Stomach (tissue), 8 donors: ENCODE measurements at regions not wholly inside any gene's neighbourhood (a gene's known extent, or its start where the extent isn't known, plus 50 kb on each side); places are given as distances from the start of the nearest gene placed in this dataset.

Source experiments
- DNase-seq, 2 donors: peaks; one replicate each; pipeline versions ENCODE4 v3.0.0 to v3.0.0-alpha.2; 2013 to 2019
- H3K27ac ChIP-seq, 5 donors: fragments of 200-600 bp in 4 of 5; sonication (generic) in 4 of 5; one replicate each; pipeline ENCODE4 v1.5.1; 2013 to 2019; ENCODE audit warnings: mild to moderate bottlenecking in 1 of 5, moderate library complexity in 1 of 5
- H3K27me3 ChIP-seq, 3 donors: fragments of 200-600 bp; sonication (generic); one replicate each; pipeline ENCODE4 v1.5.1; 2017 to 2019; ENCODE audit warnings: mixed run types in 1 of 3
- H3K36me3 ChIP-seq, 4 donors: fragments of 200-600 bp; sonication (generic); 1 replicate in 3 of 4; 2 replicates in 1 of 4; pipeline ENCODE4 v1.5.1; 2016 to 2019
- H3K4me1 ChIP-seq, 4 donors: fragments of 200-600 bp; sonication (generic); one replicate each; pipeline ENCODE4 v1.5.1; 2016 to 2019
- H3K4me3 ChIP-seq, 4 donors: fragments of 200-600 bp; sonication (generic) in 3 of 4; one replicate each; pipeline ENCODE4 v1.5.1; 2016 to 2019; ENCODE audit warnings: mild to moderate bottlenecking in 1 of 4
- H3K9me3 ChIP-seq, 4 donors: fragments of 200-600 bp; sonication (generic); one replicate each; pipeline ENCODE4 v1.5.1; 2016 to 2019
- EP300 ChIP-seq: sonication (generic); formaldehyde crosslinking; IDR thresholded peaks from one replicate; pipeline ENCODE4 v1.6.1; 2017; ENCODE audit warnings: antibody characterized with exemption
- POLR2A ChIP-seq, 4 donors: fragments of 450-650 bp; IDR thresholded peaks; one replicate each; pipeline ENCODE4 v1.6.1; 2016; ENCODE audit warnings: antibody characterized with exemption in 4 of 4, control low read depth in 2 of 4, mild to moderate bottlenecking in 1 of 4, moderate library complexity in 1 of 4
- POLR2AphosphoS5 ChIP-seq, 3 donors: sonication (generic); formaldehyde crosslinking; IDR thresholded peaks; one replicate each; pipeline ENCODE4 v1.6.1; 2016; ENCODE audit warnings: antibody characterized with exemption in 3 of 3
- WGBS, 5 donors: extraction: QIAGEN DNeasy Blood & Tissue Kit in 3 of 5; methylation state at CpG; one replicate each; pipeline versions ENCODE4 v1.1.5 to v1.1.7; 2013 to 2018; 5-methylcytosine and 5-hydroxymethylcytosine counted together
- intact Hi-C: fragments of 100-400 bp; cut with DNase I; formaldehyde crosslinking; loops from one replicate; pipeline ENCODE4 v1.15.1; 2023; ENCODE audit warnings: low total_unique reads
- TF ChIP-seq, protein P1 (sequence below), 7 experiments: fragments of 450-650 bp in 4 of 7; fragments of 200-600 bp in 3 of 7; sonication (generic) in 3 of 7; IDR thresholded peaks; one replicate each; pipeline ENCODE4 v1.5.1; 2016 to 2019; ENCODE audit warnings: antibody characterized with exemption in 7 of 7, control low read depth in 2 of 7, mild to moderate bottlenecking in 1 of 7
- donor health status: healthy with polysubstance abuse.
- donor health status: Bipolar disorder and iron deficiency.
- donor health status: healthy.

DNA sequence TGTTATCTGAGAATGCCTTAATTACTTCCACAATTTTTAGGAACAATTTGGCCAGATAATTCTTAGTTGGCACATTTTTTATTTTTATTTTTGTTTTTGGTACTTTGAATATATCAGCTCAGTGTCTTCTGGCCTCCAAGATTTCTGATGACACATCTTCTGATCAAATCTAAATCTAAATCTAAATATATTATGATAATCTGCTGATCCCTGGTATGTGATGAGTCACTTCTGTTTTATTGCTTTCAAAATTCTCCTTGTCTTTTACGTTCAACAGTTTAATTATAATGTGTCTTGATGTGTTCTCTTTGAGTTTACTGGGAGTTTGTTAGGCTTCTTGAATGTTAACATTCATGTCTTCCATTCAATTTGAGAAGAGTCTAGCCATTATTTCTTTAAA is 436.8 kb downstream of the CDH9 start:
- intact Hi-C loops, result no loop called here

DNA sequence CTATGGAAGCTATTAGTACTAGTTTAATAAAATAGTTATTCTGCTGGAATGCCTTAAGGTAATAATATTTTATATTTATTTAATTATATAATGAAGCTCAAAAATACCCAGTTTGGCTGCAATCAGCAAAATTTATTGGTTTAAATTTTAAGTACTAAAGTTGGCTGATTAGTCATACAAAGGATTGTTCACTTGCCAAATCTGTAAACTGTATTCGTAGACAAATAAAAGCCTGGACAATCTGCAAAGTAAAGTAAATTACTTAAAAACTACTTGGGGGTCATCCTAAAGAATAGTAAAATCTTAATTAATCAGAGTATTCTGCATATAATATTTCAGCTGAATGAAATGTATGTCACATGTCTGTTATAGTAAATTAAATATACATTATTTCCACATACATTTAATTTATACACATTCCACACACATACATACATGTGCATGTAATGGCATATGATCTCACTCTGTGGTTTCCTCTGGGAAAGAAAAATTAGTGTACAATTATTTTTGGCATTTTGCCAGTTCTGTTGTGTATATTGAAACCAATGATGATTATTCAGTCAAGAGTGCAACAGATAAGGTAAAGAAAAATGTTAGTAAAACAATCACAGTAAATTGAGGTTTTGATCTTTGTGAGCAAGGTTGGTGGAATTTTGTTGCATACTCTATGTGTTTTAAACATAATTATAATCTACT is 455.9 kb downstream of the CDH9 start:
- H3K27me3 ChIP-seq, result no peaks in the 10 kb centered on the region
- DNase-seq, result no peak
- H3K9me3 ChIP-seq, result peaks cover 0 to 5% (median 3%) of the 10 kb centered on the region in 4 donors
- H3K27ac ChIP-seq, result no peak overlapping the region
- intact Hi-C loops, result no loop called here
- 43 to 52% (median 48%) methylated on average over 1 of the region's 1 CpG for WGBS, 5 donors
- no peak for TF ChIP-seq POLR2A (IDR thresholded peaks at IDR 0.05)
- TF ChIP-seq, protein P1, sequence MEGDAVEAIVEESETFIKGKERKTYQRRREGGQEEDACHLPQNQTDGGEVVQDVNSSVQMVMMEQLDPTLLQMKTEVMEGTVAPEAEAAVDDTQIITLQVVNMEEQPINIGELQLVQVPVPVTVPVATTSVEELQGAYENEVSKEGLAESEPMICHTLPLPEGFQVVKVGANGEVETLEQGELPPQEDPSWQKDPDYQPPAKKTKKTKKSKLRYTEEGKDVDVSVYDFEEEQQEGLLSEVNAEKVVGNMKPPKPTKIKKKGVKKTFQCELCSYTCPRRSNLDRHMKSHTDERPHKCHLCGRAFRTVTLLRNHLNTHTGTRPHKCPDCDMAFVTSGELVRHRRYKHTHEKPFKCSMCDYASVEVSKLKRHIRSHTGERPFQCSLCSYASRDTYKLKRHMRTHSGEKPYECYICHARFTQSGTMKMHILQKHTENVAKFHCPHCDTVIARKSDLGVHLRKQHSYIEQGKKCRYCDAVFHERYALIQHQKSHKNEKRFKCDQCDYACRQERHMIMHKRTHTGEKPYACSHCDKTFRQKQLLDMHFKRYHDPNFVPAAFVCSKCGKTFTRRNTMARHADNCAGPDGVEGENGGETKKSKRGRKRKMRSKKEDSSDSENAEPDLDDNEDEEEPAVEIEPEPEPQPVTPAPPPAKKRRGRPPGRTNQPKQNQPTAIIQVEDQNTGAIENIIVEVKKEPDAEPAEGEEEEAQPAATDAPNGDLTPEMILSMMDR (IDR thresholded peaks at IDR 0.05), result no peak
- TF ChIP-seq EP300, result no peak
- no peak for TF ChIP-seq POLR2AphosphoS5 (IDR thresholded peaks at IDR 0.05)
- no peaks in the 10 kb centered on the region for H3K36me3 ChIP-seq
- H3K4me1 ChIP-seq, result no peaks in the 10 kb centered on the region
- no peak overlapping the region for H3K4me3 ChIP-seq

More for the DNA sequence above, 436.8 kb downstream of the CDH9 start:
- Histone ChIP-seq H3K9me3 (no peaks in the 10 kb centered on the region), H3K4me3 (no peak overlapping the region), H3K4me1 (no peaks in the 10 kb centered on the region), H3K27me3 (no peaks in the 10 kb centered on the region), H3K36me3 (no peaks in the 10 kb centered on the region), H3K27ac (no peak overlapping the region)
- no peak for TF ChIP-seq EP300
- TF ChIP-seq, protein P1 (IDR thresholded peaks at IDR 0.05), result no peak
- no peak for TF ChIP-seq POLR2A (IDR thresholded peaks at IDR 0.05)
- TF ChIP-seq POLR2AphosphoS5 (IDR thresholded peaks at IDR 0.05), result no peak
- WGBS, 5 donors, result 67 to 87% (median 73%) methylated on average over 1 of the region's 1 CpG
- DNase-seq, result no peak

DNA sequence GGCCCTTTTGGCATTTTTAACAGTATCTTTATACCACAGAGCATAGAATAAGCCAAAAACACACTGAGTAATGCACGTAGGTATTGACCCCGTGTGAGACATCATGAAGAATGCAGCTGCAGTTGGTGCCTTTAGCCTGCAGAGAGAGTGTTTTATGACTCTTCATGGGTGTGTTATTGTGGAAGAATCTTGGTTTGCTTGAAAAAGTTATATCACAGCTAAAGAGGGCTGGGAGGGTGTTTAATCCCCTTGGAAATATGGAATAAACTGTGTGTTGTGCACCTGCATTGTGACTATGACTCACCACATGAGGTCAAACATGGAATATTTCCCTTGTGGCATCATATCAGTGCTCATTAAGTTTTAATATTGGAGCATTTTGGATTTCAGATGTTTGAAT is 458.7 kb downstream of the CDH9 start:
- TF ChIP-seq POLR2AphosphoS5 (IDR thresholded peaks at IDR 0.05) (no peak), EP300 (no peak), POLR2A (IDR thresholded peaks at IDR 0.05) (no peak)
- TF ChIP-seq, protein P1 (IDR thresholded peaks at IDR 0.05), result no peak
- 84 to 97% (median 85%) methylated on average over 2 of the region's 2 CpGs for WGBS, 5 donors
- intact Hi-C loops, result no loop called here

DNA sequence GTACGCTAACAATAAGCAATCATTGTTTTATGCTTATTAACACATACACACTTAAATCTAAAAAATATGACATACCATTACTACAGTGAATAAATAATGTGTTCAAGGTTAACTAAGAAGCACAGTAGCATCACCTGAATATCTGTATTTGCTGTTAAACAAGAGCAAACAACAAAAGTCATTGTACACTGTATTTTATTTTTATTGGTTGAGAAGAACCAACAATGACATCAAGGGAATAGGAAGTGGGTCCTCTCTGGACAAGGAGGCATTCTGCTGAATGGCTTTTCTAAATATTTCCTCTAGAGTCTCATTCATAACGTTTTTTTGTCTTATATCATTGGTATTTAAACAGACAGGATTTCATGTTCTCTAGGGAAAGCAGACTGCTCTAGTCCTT is 460.4 kb downstream of the CDH9 start:
- Histone ChIP-seq H3K27me3 (no peaks in the 10 kb centered on the region), H3K9me3 (peaks cover 0 to 5% (median 0%) of the 10 kb centered on the region in 4 donors), H3K27ac (no peak overlapping the region), H3K4me1 (no peaks in the 10 kb centered on the region), H3K4me3 (no peak overlapping the region), H3K36me3 (no peaks in the 10 kb centered on the region)
- intact Hi-C loops, result no loop called here
- no peak for DNase-seq
- TF ChIP-seq POLR2AphosphoS5 (IDR thresholded peaks at IDR 0.05) (no peak), EP300 (no peak), POLR2A (IDR thresholded peaks at IDR 0.05) (no peak)
- TF ChIP-seq, protein P1 (IDR thresholded peaks at IDR 0.05), result no peak
- WGBS, 5 donors, result 44 to 52% (median 49%) methylated on average over 2 of the region's 2 CpGs

More for the DNA sequence above, 458.7 kb downstream of the CDH9 start:
- H3K27me3 ChIP-seq, result no peaks in the 10 kb centered on the region
- no peaks in the 10 kb centered on the region for H3K4me1 ChIP-seq
- H3K27ac ChIP-seq, result no peak overlapping the region
- peaks cover 0 to 5% (median 0%) of the 10 kb centered on the region in 4 donors for H3K9me3 ChIP-seq
- H3K4me3 ChIP-seq, result no peak overlapping the region
- no peak for DNase-seq
- no peaks in the 10 kb centered on the region for H3K36me3 ChIP-seq
